Esophagus muscularis mucosa (tissue), 4 donors: ENCODE measurements at regions not wholly inside any gene's neighbourhood (a gene's known extent, or its start where the extent isn't known, plus 50 kb on each side); places are given as distances from the start of the nearest gene placed in this dataset.
"Not testable (repeated sequence)": the region's sequence is repeated elsewhere in the genome, so short reads cannot be mapped to it uniquely, and the experiment has no call there.

Experiments
- DNase-seq: peaks from one replicate; pipeline ENCODE4 v3.0.0-alpha.2; 2017; ENCODE audit errors: extremely low spot score
- H3K27ac ChIP-seq, 4 donors: fragments of 200-600 bp; sonication (generic); replicated peaks in 1 of 4; 1 replicate in 3 of 4; 2 replicates in 1 of 4; pipeline ENCODE4 v1.5.1; 2016 to 2019; ENCODE audit warnings: mild to moderate bottlenecking in 1 of 4
- H3K27me3 ChIP-seq, 4 donors: fragments of 200-600 bp; sonication (generic); one replicate each; pipeline versions ENCODE4 v1.5.1 to v1.6.0; 2016 to 2019
- H3K36me3 ChIP-seq, 4 donors: fragments of 200-600 bp; sonication (generic); one replicate each; pipeline ENCODE4 v1.5.1; 2016 to 2019
- H3K4me1 ChIP-seq, 4 donors: fragments of 200-600 bp; sonication (generic); one replicate each; pipeline ENCODE4 v1.5.1; 2016 to 2019
- H3K4me3 ChIP-seq, 4 donors: fragments of 200-600 bp; sonication (generic); 1 replicate in 2 of 4; 2 replicates in 2 of 4; pipeline ENCODE4 v1.5.1; 2016 to 2019; ENCODE audit warnings: mild to moderate bottlenecking in 4 of 4, moderate library complexity in 1 of 4
- H3K9me3 ChIP-seq, 4 donors: fragments of 200-600 bp; sonication (generic); 1 replicate in 3 of 4; 2 replicates in 1 of 4; pipeline ENCODE4 v1.5.1; 2016 to 2019
- EP300 ChIP-seq: sonication (generic); formaldehyde crosslinking; IDR thresholded peaks from one replicate; pipeline ENCODE4 v1.6.1; 2017; ENCODE audit warnings: antibody characterized with exemption
- POLR2A ChIP-seq: fragments of 450-650 bp; IDR thresholded peaks from one replicate; pipeline ENCODE4 v1.6.1; 2017; ENCODE audit warnings: antibody characterized with exemption, moderate library complexity, mild to moderate bottlenecking, low read depth
- POLR2AphosphoS5 ChIP-seq, 2 donors: sonication (generic); formaldehyde crosslinking; IDR thresholded peaks; one replicate each; pipeline ENCODE4 v1.6.1; 2017; ENCODE audit warnings: antibody characterized with exemption in 2 of 2
- WGBS: methylation state at CpG from one replicate; pipeline ENCODE4 v1.1.5; 2018; 5-methylcytosine and 5-hydroxymethylcytosine counted together
- intact Hi-C: fragments of 100-400 bp; cut with DNase I; formaldehyde crosslinking; loops from one replicate; pipeline ENCODE4 v1.15.1; 2023
- TF ChIP-seq, protein P1 (sequence below), 3 experiments: fragments of 200-600 bp in 2 of 3; fragments of 450-650 bp in 1 of 3; sonication (generic) in 2 of 3; IDR thresholded peaks; one replicate each; pipeline ENCODE4 v1.5.1; 2017 to 2019; ENCODE audit warnings: antibody characterized with exemption in 3 of 3, mild to moderate bottlenecking in 2 of 3, moderate library complexity in 1 of 3

DNA sequence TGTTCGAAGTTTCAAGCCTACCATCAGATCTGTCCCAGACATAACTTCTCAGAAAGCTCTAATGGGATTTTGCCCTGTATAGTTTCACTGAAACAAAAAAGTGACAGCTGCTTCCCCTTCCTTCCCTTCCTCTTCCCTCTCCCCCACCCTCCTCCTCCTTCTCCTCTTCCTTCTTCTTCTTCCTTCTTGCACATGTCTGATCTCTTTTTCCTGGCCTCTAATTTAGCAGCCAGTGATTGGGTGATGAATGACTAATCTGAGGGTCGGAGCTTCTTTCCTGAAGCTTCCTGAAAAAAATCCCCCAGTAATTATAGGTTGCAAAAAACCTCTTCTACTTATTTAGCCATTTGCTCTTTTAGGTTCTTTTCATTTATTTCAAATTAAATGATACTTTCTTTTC lies 168.7 kb downstream of the POTEB3 start:
- Histone ChIP-seq H3K36me3 (no peaks in the 10 kb centered on the region), H3K9me3 (no peaks in the 10 kb centered on the region), H3K4me1 (no peaks in the 10 kb centered on the region), H3K27me3 (no peaks in the 10 kb centered on the region), H3K4me3 (no peak overlapping the region), H3K27ac (no peak overlapping the region)
- intact Hi-C loops, result no loop called here
- WGBS, result 44% methylated on average over 2 of the region's 2 CpGs
- TF ChIP-seq POLR2AphosphoS5 (IDR thresholded peaks at IDR 0.05) (no peak), POLR2A (no peak)
- DNase-seq, result no peak

DNA sequence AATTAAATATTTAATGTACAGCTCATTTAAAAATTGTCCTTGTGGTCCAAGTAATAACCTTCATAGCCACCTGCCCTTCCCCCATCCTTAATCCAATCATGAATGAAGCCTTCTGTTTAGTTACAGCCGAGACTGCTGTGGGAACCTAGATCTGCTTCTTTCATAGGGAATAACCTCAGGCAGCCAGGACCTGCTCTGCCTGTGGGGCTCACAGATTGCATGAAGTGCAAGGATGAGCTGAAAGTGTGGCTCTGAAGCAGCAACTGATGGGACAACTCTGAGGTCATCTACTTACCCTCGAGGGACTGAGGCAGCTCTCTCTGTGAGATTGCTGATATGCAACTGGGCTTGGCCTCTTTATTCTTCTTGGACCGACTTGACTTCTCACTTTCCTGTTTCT lies 169.8 kb downstream of the POTEB3 start:
- no peak for DNase-seq
- Histone ChIP-seq H3K4me3 (no peak overlapping the region), H3K4me1 (no peaks in the 10 kb centered on the region), H3K27me3 (no peaks in the 10 kb centered on the region), H3K9me3 (no peaks in the 10 kb centered on the region), H3K27ac (no peak overlapping the region), H3K36me3 (no peaks in the 10 kb centered on the region)
- WGBS, result 57% methylated on average over 3 of the region's 3 CpGs
- no peak for TF ChIP-seq POLR2A
- TF ChIP-seq, protein P1, sequence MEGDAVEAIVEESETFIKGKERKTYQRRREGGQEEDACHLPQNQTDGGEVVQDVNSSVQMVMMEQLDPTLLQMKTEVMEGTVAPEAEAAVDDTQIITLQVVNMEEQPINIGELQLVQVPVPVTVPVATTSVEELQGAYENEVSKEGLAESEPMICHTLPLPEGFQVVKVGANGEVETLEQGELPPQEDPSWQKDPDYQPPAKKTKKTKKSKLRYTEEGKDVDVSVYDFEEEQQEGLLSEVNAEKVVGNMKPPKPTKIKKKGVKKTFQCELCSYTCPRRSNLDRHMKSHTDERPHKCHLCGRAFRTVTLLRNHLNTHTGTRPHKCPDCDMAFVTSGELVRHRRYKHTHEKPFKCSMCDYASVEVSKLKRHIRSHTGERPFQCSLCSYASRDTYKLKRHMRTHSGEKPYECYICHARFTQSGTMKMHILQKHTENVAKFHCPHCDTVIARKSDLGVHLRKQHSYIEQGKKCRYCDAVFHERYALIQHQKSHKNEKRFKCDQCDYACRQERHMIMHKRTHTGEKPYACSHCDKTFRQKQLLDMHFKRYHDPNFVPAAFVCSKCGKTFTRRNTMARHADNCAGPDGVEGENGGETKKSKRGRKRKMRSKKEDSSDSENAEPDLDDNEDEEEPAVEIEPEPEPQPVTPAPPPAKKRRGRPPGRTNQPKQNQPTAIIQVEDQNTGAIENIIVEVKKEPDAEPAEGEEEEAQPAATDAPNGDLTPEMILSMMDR (IDR thresholded peaks at IDR 0.05), result no peak
- no peak for TF ChIP-seq POLR2AphosphoS5 (IDR thresholded peaks at IDR 0.05)
- no peak for TF ChIP-seq EP300
- intact Hi-C loops, result no loop called here

DNA sequence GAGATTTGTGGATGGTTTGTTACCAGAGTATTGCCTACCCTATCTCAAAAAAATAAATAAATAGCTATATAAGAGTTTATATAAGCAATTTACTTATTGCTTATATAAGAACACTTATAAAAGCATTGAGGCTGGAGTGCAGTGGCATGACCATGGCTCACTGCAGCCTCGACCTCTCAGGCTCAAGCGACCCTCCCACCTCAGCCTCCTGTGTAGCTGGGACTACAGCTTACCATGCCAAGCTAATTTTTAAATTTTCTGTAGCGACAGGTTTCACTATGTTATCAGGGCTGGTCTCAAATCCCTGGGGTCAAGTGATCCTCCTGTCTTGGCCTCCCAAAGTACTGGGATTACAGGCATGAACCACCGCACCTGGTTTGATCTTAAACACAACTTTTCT lies 170.6 kb downstream of the POTEB3 start:
- 73% methylated on average over 4 of the region's 4 CpGs for WGBS
- H3K27me3 ChIP-seq, intact Hi-C loops, H3K27ac ChIP-seq, DNase-seq, H3K9me3 ChIP-seq, H3K36me3 ChIP-seq, H3K4me3 ChIP-seq, H3K4me1 ChIP-seq: not testable (repeated sequence)

DNA sequence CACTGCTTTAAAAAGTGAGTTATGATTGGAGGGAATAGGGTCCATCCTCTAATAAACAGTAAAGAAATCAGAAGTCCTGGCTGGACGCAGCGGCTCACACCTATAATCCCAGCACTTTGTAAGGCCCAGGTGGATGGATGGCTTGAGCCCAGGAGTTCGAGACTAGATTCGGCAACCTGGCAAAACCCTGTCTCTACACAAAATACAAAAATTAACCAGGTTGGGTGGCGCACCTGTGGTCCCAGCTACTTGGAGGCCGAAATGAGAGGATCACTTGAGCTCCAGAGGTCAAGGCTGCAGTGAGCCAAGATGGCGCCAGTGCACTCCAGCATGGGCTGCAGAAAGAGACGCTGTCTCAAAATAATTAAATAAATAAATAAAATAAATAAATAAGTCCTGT lies 171.2 kb downstream of the POTEB3 start:
- Histone ChIP-seq H3K36me3 (no peaks in the 10 kb centered on the region), H3K4me3 (no peak overlapping the region), H3K27ac (no peak overlapping the region), H3K27me3 (no peaks in the 10 kb centered on the region), H3K4me1 (no peaks in the 10 kb centered on the region), H3K9me3 (no peaks in the 10 kb centered on the region)
- WGBS, result 70% methylated on average over 8 of the region's 8 CpGs
- intact Hi-C loops, result no loop called here
- TF ChIP-seq POLR2A (no peak), EP300 (no peak), POLR2AphosphoS5 (IDR thresholded peaks at IDR 0.05) (no peak)
- TF ChIP-seq, protein P1 (IDR thresholded peaks at IDR 0.05), result no peak
- DNase-seq, result no peak

DNA sequence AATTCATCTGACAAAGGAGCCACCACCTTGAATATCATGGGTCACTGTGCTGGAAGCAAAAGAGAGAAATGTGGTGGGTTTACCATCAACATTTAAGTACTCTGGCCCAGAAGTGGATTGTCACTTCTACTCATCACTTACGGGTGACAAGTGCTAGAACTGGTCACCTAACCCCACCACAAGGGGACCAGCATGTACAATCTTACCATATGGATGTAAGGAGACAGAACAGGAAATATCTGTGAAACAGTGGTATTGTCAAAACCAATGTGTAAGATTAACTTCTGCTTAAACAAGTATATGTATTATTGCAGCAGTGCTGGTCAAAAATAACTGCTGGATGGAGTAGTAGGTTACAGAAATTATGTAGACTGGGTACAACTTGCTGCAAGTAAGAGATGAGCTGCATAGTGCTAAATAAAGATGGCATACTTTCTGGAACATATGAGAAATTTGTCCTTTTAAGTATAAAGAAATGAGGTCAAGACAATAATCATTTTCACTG lies 171.8 kb downstream of the POTEB3 start:
- H3K27me3 ChIP-seq, result no peaks in the 10 kb centered on the region
- H3K4me3 ChIP-seq, result no peak overlapping the region
- no peaks in the 10 kb centered on the region for H3K9me3 ChIP-seq
- no peak overlapping the region for H3K27ac ChIP-seq
- intact Hi-C loops, result no loop called here
- TF ChIP-seq POLR2AphosphoS5 (IDR thresholded peaks at IDR 0.05) (no peak), EP300 (no peak), POLR2A (no peak)
- TF ChIP-seq, protein P1 (IDR thresholded peaks at IDR 0.05), result no peak
- no peaks in the 10 kb centered on the region for H3K4me1 ChIP-seq
- WGBS, result 35% methylated on average over 1 of the region's 1 CpG
- H3K36me3 ChIP-seq, result no peaks in the 10 kb centered on the region
- DNase-seq, result no peak

DNA sequence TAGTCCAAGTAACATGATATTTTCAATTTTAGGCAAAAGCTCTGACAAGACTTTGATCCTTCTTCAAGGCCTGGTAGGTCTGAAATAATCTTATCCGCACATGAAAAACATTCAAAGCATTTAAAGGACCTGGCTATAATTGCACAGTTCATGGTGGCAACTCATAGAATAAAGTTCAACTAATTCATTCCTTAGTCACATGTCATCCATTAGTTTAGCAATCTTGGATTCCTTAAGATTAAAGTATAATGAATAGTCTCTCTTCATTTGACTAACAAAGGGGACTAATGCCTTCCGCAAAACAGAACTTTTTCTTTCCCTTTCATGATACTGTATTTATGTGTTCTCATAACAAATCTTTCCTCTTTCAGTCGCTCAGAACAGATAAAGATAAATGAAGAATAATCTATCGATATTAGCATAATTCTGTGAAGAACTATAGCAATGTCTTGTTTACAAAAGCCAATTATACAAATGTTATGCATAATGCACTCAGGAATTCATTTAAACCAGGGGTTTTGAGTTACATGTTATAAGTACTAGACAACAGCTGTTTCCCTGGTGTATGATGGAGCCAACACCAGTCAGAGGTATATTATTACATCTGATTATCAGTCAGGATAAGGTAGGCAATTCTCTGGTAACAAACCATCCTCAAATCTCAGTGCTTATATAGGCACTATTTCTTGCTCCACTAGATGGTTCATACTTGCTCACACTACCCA lies 172.5 kb downstream of the POTEB3 start:
- Histone ChIP-seq H3K4me3 (no peak overlapping the region), H3K27me3 (no peaks in the 10 kb centered on the region), H3K36me3 (no peaks in the 10 kb centered on the region), H3K9me3 (no peaks in the 10 kb centered on the region), H3K4me1 (no peaks in the 10 kb centered on the region), H3K27ac (no peak overlapping the region)
- TF ChIP-seq POLR2A (no peak), POLR2AphosphoS5 (IDR thresholded peaks at IDR 0.05) (no peak), EP300 (no peak)
- TF ChIP-seq, protein P1 (IDR thresholded peaks at IDR 0.05), result no peak
- no peak for DNase-seq
- WGBS, result 73% methylated on average over 4 of the region's 4 CpGs
- intact Hi-C loops, result no loop called here
